Cardiac fibroblast (primary cell): ENCODE measurements at regions not wholly inside any gene's neighbourhood (a gene's known extent, or its start where the extent isn't known, plus 50 kb on each side); places are given as distances from the start of the nearest gene placed in this dataset.

Source experiments
- DNase-seq, 2 donors: peaks; one replicate each; pipeline versions ENCODE4 v3.0.0 to v3.0.0-alpha.2; 2010; ENCODE audit warnings: low read depth in 2 of 2
- H3K4me3 ChIP-seq, 2 donors: replicated peaks in 1 of 2; 1 replicate in 1 of 2; 2 replicates in 1 of 2; pipeline ENCODE4 v1.5.1; 2011; ENCODE audit warnings: low read depth in 2 of 2, low read length in 2 of 2, mild to moderate bottlenecking in 2 of 2, moderate library complexity in 1 of 2
- TF ChIP-seq, protein P1 (sequence below): IDR thresholded peaks from one replicate; pipeline ENCODE4 v1.5.1; 2011; ENCODE audit warnings: low read depth, mild to moderate bottlenecking, low read length, inconsistent platforms

DNA sequence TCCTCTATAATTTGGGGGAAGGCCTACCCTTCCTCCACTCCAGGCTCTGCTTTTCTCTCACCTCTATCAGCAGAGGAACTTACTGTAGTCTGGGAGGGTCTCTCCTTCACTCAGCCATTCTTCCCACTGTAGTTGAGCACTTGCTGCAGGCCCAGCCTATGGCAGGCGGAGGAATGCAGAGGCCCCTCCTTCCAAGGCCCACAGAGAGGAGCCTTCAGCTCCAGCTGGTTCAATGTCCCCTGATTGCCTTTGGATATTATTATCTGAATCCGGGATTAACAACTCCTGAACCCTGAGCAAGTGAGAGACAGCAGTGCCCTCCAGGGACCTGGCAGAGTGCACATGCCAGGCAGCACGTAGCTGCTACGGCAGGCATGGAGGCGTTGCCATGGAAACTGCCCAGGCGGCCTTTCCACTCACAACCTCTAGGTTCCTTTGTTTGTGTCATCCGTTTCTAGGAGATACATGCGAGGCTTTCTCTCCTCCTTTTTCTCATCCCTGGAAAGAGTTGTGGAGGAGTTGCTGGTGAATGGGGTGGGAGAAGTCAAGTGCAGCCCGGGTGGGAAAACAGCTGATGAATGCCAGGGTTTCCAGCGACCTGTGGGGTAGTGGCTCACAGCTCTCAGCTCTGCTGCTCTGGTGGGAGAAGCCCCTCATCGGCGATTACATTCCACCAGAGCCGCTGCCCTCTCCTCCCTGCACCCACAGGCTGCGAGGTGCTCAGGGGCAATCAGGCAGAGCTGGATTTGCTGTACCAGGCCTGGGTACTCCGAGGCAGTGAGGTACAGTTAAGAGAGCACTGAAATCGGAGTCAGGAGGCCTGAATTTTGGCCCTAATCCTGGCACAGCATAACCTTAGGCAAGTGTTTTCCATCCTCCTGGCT lies 55.3 kb upstream of the HK2 start:
- DNase-seq = peak; percentile 22 to 62
- TF ChIP-seq, protein P1, sequence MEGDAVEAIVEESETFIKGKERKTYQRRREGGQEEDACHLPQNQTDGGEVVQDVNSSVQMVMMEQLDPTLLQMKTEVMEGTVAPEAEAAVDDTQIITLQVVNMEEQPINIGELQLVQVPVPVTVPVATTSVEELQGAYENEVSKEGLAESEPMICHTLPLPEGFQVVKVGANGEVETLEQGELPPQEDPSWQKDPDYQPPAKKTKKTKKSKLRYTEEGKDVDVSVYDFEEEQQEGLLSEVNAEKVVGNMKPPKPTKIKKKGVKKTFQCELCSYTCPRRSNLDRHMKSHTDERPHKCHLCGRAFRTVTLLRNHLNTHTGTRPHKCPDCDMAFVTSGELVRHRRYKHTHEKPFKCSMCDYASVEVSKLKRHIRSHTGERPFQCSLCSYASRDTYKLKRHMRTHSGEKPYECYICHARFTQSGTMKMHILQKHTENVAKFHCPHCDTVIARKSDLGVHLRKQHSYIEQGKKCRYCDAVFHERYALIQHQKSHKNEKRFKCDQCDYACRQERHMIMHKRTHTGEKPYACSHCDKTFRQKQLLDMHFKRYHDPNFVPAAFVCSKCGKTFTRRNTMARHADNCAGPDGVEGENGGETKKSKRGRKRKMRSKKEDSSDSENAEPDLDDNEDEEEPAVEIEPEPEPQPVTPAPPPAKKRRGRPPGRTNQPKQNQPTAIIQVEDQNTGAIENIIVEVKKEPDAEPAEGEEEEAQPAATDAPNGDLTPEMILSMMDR = no peak
- no peak overlapping the region for H3K4me3 ChIP-seq

DNA sequence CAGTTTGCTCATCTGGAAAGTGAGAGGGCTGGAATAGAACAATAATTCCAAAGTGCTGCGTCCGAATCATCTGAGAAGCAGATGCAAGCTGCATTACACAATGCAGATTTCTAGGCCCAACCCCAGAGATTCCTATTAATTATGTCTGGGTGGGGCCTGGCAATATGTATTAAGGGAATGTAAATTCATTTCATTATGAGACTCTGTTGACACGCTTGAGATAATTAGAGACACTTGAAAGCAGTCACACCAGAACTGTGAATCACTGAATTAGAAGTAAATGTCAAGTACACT lies 54.7 kb upstream of the HK2 start:
- TF ChIP-seq, protein P1 = no peak
- no peak for DNase-seq

DNA sequence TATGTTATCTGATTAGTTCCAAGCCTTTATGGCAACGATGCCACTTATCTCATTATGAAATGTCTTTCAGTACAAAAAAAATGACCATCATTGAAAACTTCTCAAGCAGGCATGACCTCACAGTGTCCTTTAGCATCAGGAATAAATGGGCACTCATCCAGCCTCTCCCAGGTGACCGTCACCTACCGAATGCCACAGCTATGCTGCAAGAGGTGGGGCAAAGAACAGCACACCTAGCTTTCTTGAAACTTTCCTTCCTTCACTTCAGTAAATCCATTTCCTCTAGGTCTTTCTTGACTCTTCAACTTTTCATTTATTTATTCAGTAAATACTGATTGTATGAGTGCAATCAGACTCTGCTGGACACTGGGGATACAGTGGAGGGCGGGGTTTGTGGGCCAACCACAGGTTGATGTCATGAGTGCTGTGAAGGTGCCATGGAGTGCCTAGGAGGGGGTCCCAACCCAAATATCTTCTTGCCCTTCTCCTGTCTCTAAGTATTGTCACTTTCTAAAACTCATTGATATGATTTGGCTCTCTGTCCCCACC lies 54.3 kb upstream of the HK2 start:
- no peak for DNase-seq
- TF ChIP-seq, protein P1 = no peak
- H3K4me3 ChIP-seq = no peak overlapping the region

More for the DNA sequence above, 54.7 kb upstream of the HK2 start:
- H3K4me3 ChIP-seq = no peak overlapping the region
